GM23338 (cell line): ENCODE measurements at regions not wholly inside any gene's neighbourhood (a gene's known extent, or its start where the extent isn't known, plus 50 kb on each side); places are given as distances from the start of the nearest gene placed in this dataset.

Experiments used
- ATAC-seq: fragments of 200-7000 bp; cut with Tn5 transposase; 3 replicates; pipeline ENCODE4 v1.9.1; 2020
- DNase-seq: peaks from one replicate; pipeline ENCODE4 v3.0.0-alpha.2; 2015; ENCODE audit warnings: low spot score
- H2AFZ ChIP-seq: fragments of 200-600 bp; sonication (generic); 2 replicates; pipeline ENCODE4 v1.8.0; 2016; ENCODE audit warnings: antibody characterized with exemption, mild to moderate bottlenecking, moderate library complexity
- H3F3A ChIP-seq: fragments of 200-600 bp; sonication (generic); replicated peaks from 2 replicates; pipeline ENCODE4 v1.8.0; 2017; ENCODE audit warnings: antibody characterized with exemption, mixed run types, low read depth
- H3K27ac ChIP-seq: fragments of 200-600 bp; sonication (generic); 2 replicates; pipeline ENCODE4 v1.6.1; 2016; ENCODE audit warnings: low read depth
- H3K27me3 ChIP-seq: fragments of 200-600 bp; sonication (generic); 2 replicates; pipeline ENCODE4 v1.8.0; 2016; ENCODE audit warnings: mild to moderate bottlenecking, mixed run types, moderate library complexity; ENCODE audit not compliant: insufficient read depth
- H3K36me3 ChIP-seq: fragments of 200-600 bp; sonication (generic); 2 replicates; pipeline ENCODE4 v1.8.0; 2016; ENCODE audit warnings: mild to moderate bottlenecking; ENCODE audit not compliant: insufficient read depth
- H3K4me1 ChIP-seq: fragments of 200-600 bp; sonication (generic); 2 replicates; pipeline ENCODE4 v1.8.0; 2016; ENCODE audit warnings: mild to moderate bottlenecking, moderate library complexity; ENCODE audit not compliant: insufficient read depth
- H3K4me2 ChIP-seq: fragments of 200-600 bp; sonication (generic); 2 replicates; pipeline ENCODE4 v1.7.1; 2017; ENCODE audit warnings: mixed run types
- H3K4me3 ChIP-seq: fragments of 200-600 bp; sonication (generic); 2 replicates; pipeline ENCODE4 v1.6.1; 2016; ENCODE audit warnings: mixed run types
- H3K79me2 ChIP-seq: fragments of 200-600 bp; sonication (generic); replicated peaks from 2 replicates; pipeline ENCODE4 v1.8.0; 2017; ENCODE audit warnings: mild to moderate bottlenecking; ENCODE audit not compliant: insufficient read depth
- H3K9me2 ChIP-seq: fragments of 200-600 bp; sonication (generic); 2 replicates; pipeline ENCODE4 v1.8.0; 2017; ENCODE audit not compliant: insufficient read depth
- H4K20me1 ChIP-seq: fragments of 200-600 bp; sonication (generic); replicated peaks from 2 replicates; pipeline ENCODE4 v1.8.0; 2017; ENCODE audit warnings: mild to moderate bottlenecking; ENCODE audit not compliant: insufficient read depth
- H3K27ac Mint-ChIP-seq: 2 replicates; pipeline ENCODE4 v1.8.0; 2020; ENCODE audit warnings: inconsistent platforms, mild to moderate bottlenecking, moderate library complexity, mixed read lengths
- H3K27me3 Mint-ChIP-seq: 3 replicates; pipeline ENCODE4 v1.8.0; 2022; ENCODE audit warnings: low read depth, mild to moderate bottlenecking, moderate library complexity, mixed read lengths, inconsistent platforms; ENCODE audit not compliant: insufficient read depth, poor library complexity
- H3K36me3 Mint-ChIP-seq: 3 replicates; pipeline ENCODE4 v1.8.0; 2021; ENCODE audit warnings: low read depth, mild to moderate bottlenecking, inconsistent platforms, moderate library complexity, mixed read lengths
- H3K4me1 Mint-ChIP-seq: 3 replicates; pipeline ENCODE4 v1.8.0; 2020; ENCODE audit warnings: mild to moderate bottlenecking, inconsistent platforms, mixed read lengths
- H3K4me3 Mint-ChIP-seq: 3 replicates; pipeline ENCODE4 v1.8.0; 2021; ENCODE audit warnings: moderate library complexity, mild to moderate bottlenecking, inconsistent platforms, mixed read lengths
- H3K9me3 Mint-ChIP-seq: 3 replicates; pipeline ENCODE4 v1.8.0; 2020; ENCODE audit warnings: moderate library complexity, mild to moderate bottlenecking, inconsistent platforms, mixed read lengths
- CREB1 ChIP-seq: fragments of 250-450 bp; sonication (Bioruptor Pico); IDR thresholded peaks from 2 replicates; pipeline ENCODE4 v1.5.0; 2020; ENCODE audit warnings: low read depth, mild to moderate bottlenecking, moderate library complexity
- CTCF ChIP-seq, 2 experiments: fragments of 200-600 bp in 1 of 2; sonication (generic) in 1 of 2; conservative IDR thresholded peaks; 2 replicates each; pipeline versions ENCODE4 v1.5.1 to v1.6.1; 2016 to 2017; ENCODE audit warnings: antibody characterized with exemption in 2 of 2, low read depth in 2 of 2, mild to moderate bottlenecking in 2 of 2, moderate library complexity in 1 of 2
- ETS1 ChIP-seq: IDR thresholded peaks from 2 replicates; pipeline ENCODE4 v1.6.1; 2016; ENCODE audit warnings: antibody characterized with exemption
- EZH2phosphoT487 ChIP-seq: fragments of 200-600 bp; sonication (generic); IDR thresholded peaks from one replicate; pipeline ENCODE4 v1.8.1; 2018; ENCODE audit warnings: antibody characterized with exemption; ENCODE audit not compliant: unreplicated experiment
- NANOG ChIP-seq: IDR thresholded peaks from 2 replicates; pipeline ENCODE4 v1.6.1; 2016; ENCODE audit warnings: antibody characterized with exemption, borderline replicate concordance
- POLR2AphosphoS5 ChIP-seq: IDR thresholded peaks from 2 replicates; pipeline ENCODE4 v1.6.1; 2016; ENCODE audit warnings: antibody characterized with exemption, low read depth
- REST ChIP-seq: IDR thresholded peaks from one replicate; pipeline ENCODE4 v1.6.1; 2018; ENCODE audit warnings: antibody characterized with exemption; ENCODE audit not compliant: unreplicated experiment
- STAT1 ChIP-seq: IDR thresholded peaks from one replicate; pipeline ENCODE4 v1.6.1; 2016; ENCODE audit warnings: antibody characterized with exemption; ENCODE audit not compliant: unreplicated experiment
- ZNF331 ChIP-seq: fragments of 250-450 bp; sonication (Bioruptor Pico); IDR thresholded peaks from 2 replicates; pipeline ENCODE4 v1.5.0; 2020; ENCODE audit warnings: low read depth, mild to moderate bottlenecking, moderate library complexity

GRCh38 chr7:92925876-92926696, 89.7 kb upstream of the CDK6 start:
- Histone ChIP-seq H3K4me1 (peaks cover 18% of the 10 kb centered on the region), H3K4me3 (peak overlapping the region; percentile 29; the same call in 1 of the 2 replicates), H3K36me3 (no peaks in the 10 kb centered on the region), H3K79me2 (no peaks in the 10 kb centered on the region), H3K4me2 (peak overlapping the region; percentile 66; the same call in 1 of the 2 replicates), H3K27ac (no peak overlapping the region), H3K9me2 (no peaks in the 10 kb centered on the region), H3K27me3 (no peaks in the 10 kb centered on the region), H2AFZ (peak overlapping the region; percentile 95), H3F3A (no peaks in the 10 kb centered on the region), H4K20me1 (no peaks in the 10 kb centered on the region)
- DNase-seq (peak; percentile 78), ATAC-seq (peak; percentile 92)
- no peak overlapping the region for H3K27ac Mint-ChIP-seq
- H3K27me3 Mint-ChIP-seq, result peaks cover 4% of the 10 kb centered on the region
- TF ChIP-seq EZH2phosphoT487, result no peak
- TF ChIP-seq CREB1 (CRISPR knock-in tag), result 0 out of 2 replicates have a peak, but pooled peaks have one; percentile 13
- no peak for TF ChIP-seq REST
- no peak overlapping the region for H3K4me3 Mint-ChIP-seq
- peaks cover 18% of the 10 kb centered on the region for H3K4me1 Mint-ChIP-seq
- H3K9me3 Mint-ChIP-seq, result peaks cover 10% of the 10 kb centered on the region; the same call in 2 of the 3 replicates
- H3K36me3 Mint-ChIP-seq, result peaks cover 5% of the 10 kb centered on the region; the same call in 1 of the 3 replicates

- no peak overlapping the region for H3K4me3 ChIP-seq
- H3K27ac Mint-ChIP-seq, result no peak overlapping the region
- H3K4me3 Mint-ChIP-seq, result no peak overlapping the region
- H3K27me3 ChIP-seq, result no peaks in the 10 kb centered on the region
- no peak overlapping the region for H3K4me2 ChIP-seq
- peaks cover 18% of the 10 kb centered on the region for H3K4me1 ChIP-seq
- no peaks in the 10 kb centered on the region for H4K20me1 ChIP-seq
- no peak overlapping the region for H3K27ac ChIP-seq
- no peaks in the 10 kb centered on the region for H3K79me2 ChIP-seq
- H3K27me3 Mint-ChIP-seq, result peaks cover 5% of the 10 kb centered on the region
- peak overlapping the region; percentile 95 for H2AFZ ChIP-seq
- H3K9me2 ChIP-seq, result no peaks in the 10 kb centered on the region
- no peak for ATAC-seq
- peak; percentile 30 for DNase-seq
- no peaks in the 10 kb centered on the region for H3F3A ChIP-seq
- no peaks in the 10 kb centered on the region for H3K36me3 ChIP-seq
- peaks cover 5% of the 10 kb centered on the region; the same call in 1 of the 3 replicates for H3K36me3 Mint-ChIP-seq
- peaks cover 14% of the 10 kb centered on the region for H3K9me3 Mint-ChIP-seq
- peaks cover 18% of the 10 kb centered on the region for H3K4me1 Mint-ChIP-seq
- TF ChIP-seq CTCF (conservative IDR thresholded peaks at IDR 0.05; ENCODE audit: low read depth in 2 of 2) (no peak), CREB1 (CRISPR knock-in tag) (no peak), POLR2AphosphoS5 (no peak), ETS1 (no peak), STAT1 (no peak), REST (no peak), EZH2phosphoT487 (no peak), NANOG (no peak), ZNF331 (CRISPR knock-in tag) (no peak)
Measured at GRCh38 chr7:92924800-92925199, 88.4 kb upstream of the CDK6 start.
